DND-41 (cell line): ENCODE measurements at regions not wholly inside any gene's neighbourhood (a gene's known extent, or its start where the extent isn't known, plus 50 kb on each side); places are given as distances from the start of the nearest gene placed in this dataset.

Experiments used
- ATAC-seq: fragments of 200-7000 bp; cut with Tn5 transposase; 3 replicates; pipeline ENCODE4 v1.9.1; 2021; ENCODE audit warnings: low read depth; ENCODE audit not compliant: insufficient read depth
- DNase-seq: peaks from one replicate; pipeline ENCODE4 v3.0.0-alpha.2; 2020
- H2AFZ ChIP-seq: 2 replicates; pipeline ENCODE4 v1.6.0; 2012; ENCODE audit warnings: low read depth, low read length
- H3K27ac ChIP-seq: 2 replicates; pipeline ENCODE4 v1.5.1; 2012; ENCODE audit warnings: low read length, inconsistent platforms
- H3K27me3 ChIP-seq: fragments of 200-600 bp; sonication (generic); 2 replicates; pipeline ENCODE4 v1.6.0; 2012; ENCODE audit warnings: low read length, mild to moderate bottlenecking, inconsistent platforms; ENCODE audit not compliant: insufficient read depth, poor library complexity
- H3K36me3 ChIP-seq: 2 replicates; pipeline ENCODE4 v1.5.1; 2012; ENCODE audit warnings: low read length, inconsistent platforms; ENCODE audit not compliant: insufficient read depth
- H3K4me1 ChIP-seq: 2 replicates; pipeline ENCODE4 v1.5.1; 2012; ENCODE audit warnings: mild to moderate bottlenecking, low read length; ENCODE audit not compliant: insufficient read depth
- H3K4me2 ChIP-seq: 2 replicates; pipeline ENCODE4 v1.6.0; 2012; ENCODE audit warnings: mild to moderate bottlenecking, moderate library complexity, low read length, inconsistent platforms; ENCODE audit not compliant: insufficient read depth
- H3K4me3 ChIP-seq, 2 experiments: fragments of 200-600 bp in 1 of 2; shearing (Covaris generic) in 1 of 2; 2 replicates each; pipeline ENCODE4 v1.5.1; 2012 to 2016; ENCODE audit warnings: inconsistent platforms in 2 of 2, low read length in 2 of 2, mild to moderate bottlenecking in 2 of 2, low read depth in 1 of 2, moderate library complexity in 1 of 2
- H3K79me2 ChIP-seq: 2 replicates; pipeline ENCODE4 v1.6.0; 2012; ENCODE audit warnings: low read length, inconsistent platforms; ENCODE audit not compliant: insufficient read depth
- H3K9ac ChIP-seq: 2 replicates; pipeline ENCODE4 v1.6.0; 2012; ENCODE audit warnings: low read depth, mild to moderate bottlenecking, inconsistent platforms, low read length, moderate library complexity
- H3K9me3 ChIP-seq: 2 replicates; pipeline ENCODE4 v1.5.1; 2012; ENCODE audit warnings: low read length, moderate library complexity, mild to moderate bottlenecking, inconsistent platforms; ENCODE audit not compliant: insufficient read depth, severe bottlenecking
- H4K20me1 ChIP-seq: 2 replicates; pipeline ENCODE4 v1.6.0; 2012; ENCODE audit warnings: low read length; ENCODE audit not compliant: insufficient read depth
- CTCF ChIP-seq: IDR thresholded peaks from 2 replicates; pipeline ENCODE4 v1.5.1; 2012; ENCODE audit warnings: borderline replicate concordance, low read length, moderate library complexity, mild to moderate bottlenecking; ENCODE audit not compliant: poor library complexity, severe bottlenecking; ENCODE audit errors: extremely low read depth
- EZH2 ChIP-seq: IDR thresholded peaks from 3 replicates; pipeline ENCODE4 v1.6.1; 2012; ENCODE audit warnings: borderline replicate concordance, low read depth, mild to moderate bottlenecking, moderate library complexity, low read length, inconsistent platforms; ENCODE audit not compliant: severe bottlenecking

GRCh38 chr4:170230242-170230641 lies 140.5 kb upstream of the AADAT start:
- no peak for TF ChIP-seq CTCF
- TF ChIP-seq EZH2 = no peak
- DNase-seq = no peak
- no peak overlapping the region for H3K4me3 ChIP-seq
- no peaks in the 10 kb centered on the region for H3K27me3 ChIP-seq
- ATAC-seq = no peak
- no peak overlapping the region for H3K4me2 ChIP-seq
- H3K36me3 ChIP-seq = no peaks in the 10 kb centered on the region
- H3K9me3 ChIP-seq = no peaks in the 10 kb centered on the region
- no peak overlapping the region for H2AFZ ChIP-seq
- H3K9ac ChIP-seq = no peak overlapping the region
- no peak overlapping the region for H3K27ac ChIP-seq
- no peaks in the 10 kb centered on the region for H4K20me1 ChIP-seq
- no peaks in the 10 kb centered on the region for H3K4me1 ChIP-seq
- no peaks in the 10 kb centered on the region for H3K79me2 ChIP-seq

- DNase-seq (no peak), ATAC-seq (no peak)
- TF ChIP-seq CTCF = no peak
- TF ChIP-seq EZH2 = no peak
- no peaks in the 10 kb centered on the region for H3K9me3 ChIP-seq
- no peaks in the 10 kb centered on the region for H4K20me1 ChIP-seq
- H3K4me2 ChIP-seq = no peak overlapping the region
- H3K27me3 ChIP-seq = no peaks in the 10 kb centered on the region
- no peaks in the 10 kb centered on the region for H3K4me1 ChIP-seq
- H3K9ac ChIP-seq = no peak overlapping the region
- H3K4me3 ChIP-seq = no peak overlapping the region
- no peak overlapping the region for H2AFZ ChIP-seq
- no peak overlapping the region for H3K27ac ChIP-seq
- H3K79me2 ChIP-seq = no peaks in the 10 kb centered on the region
- H3K36me3 ChIP-seq = no peaks in the 10 kb centered on the region
These were observed 139.2 kb upstream of the AADAT start for GRCh38 chr4:170229006-170229405.

GRCh38 chr4:170227928-170228327 lies 138.2 kb upstream of the AADAT start:
- TF ChIP-seq EZH2 (no peak), CTCF (no peak)
- no peak overlapping the region for H3K4me2 ChIP-seq
- no peaks in the 10 kb centered on the region for H3K79me2 ChIP-seq
- DNase-seq (no peak), ATAC-seq (no peak)
- H3K9me3 ChIP-seq = no peaks in the 10 kb centered on the region
- H4K20me1 ChIP-seq = no peaks in the 10 kb centered on the region
- H3K4me1 ChIP-seq = no peaks in the 10 kb centered on the region
- H3K36me3 ChIP-seq = no peaks in the 10 kb centered on the region
- H3K27me3 ChIP-seq = no peaks in the 10 kb centered on the region
- no peak overlapping the region for H2AFZ ChIP-seq
- H3K27ac ChIP-seq = no peak overlapping the region
- no peak overlapping the region for H3K9ac ChIP-seq
- H3K4me3 ChIP-seq = no peak overlapping the region

GRCh38 chr4:170226288-170226687 lies 136.5 kb upstream of the AADAT start:
- H2AFZ ChIP-seq = no peak overlapping the region
- H3K4me2 ChIP-seq = no peak overlapping the region
- no peak overlapping the region for H3K4me3 ChIP-seq
- DNase-seq (no peak), ATAC-seq (no peak)
- no peak overlapping the region for H3K9ac ChIP-seq
- H3K9me3 ChIP-seq = peaks cover 2% of the 10 kb centered on the region
- no peaks in the 10 kb centered on the region for H3K36me3 ChIP-seq
- H3K27ac ChIP-seq = no peak overlapping the region
- no peaks in the 10 kb centered on the region for H3K4me1 ChIP-seq
- no peak for TF ChIP-seq EZH2
- no peak for TF ChIP-seq CTCF
- no peaks in the 10 kb centered on the region for H3K27me3 ChIP-seq
- H4K20me1 ChIP-seq = no peaks in the 10 kb centered on the region
- H3K79me2 ChIP-seq = no peaks in the 10 kb centered on the region
